ENCODE measurements at regions not wholly inside any gene's neighbourhood (a gene's known extent, or its start where the extent isn't known, plus 50 kb on each side); places are given as distances from the start of the nearest gene placed in this dataset.
"Not testable (repeated sequence)": the region's sequence is repeated elsewhere in the genome, so short reads cannot be mapped to it uniquely, and the experiment has no call there.

DNA sequence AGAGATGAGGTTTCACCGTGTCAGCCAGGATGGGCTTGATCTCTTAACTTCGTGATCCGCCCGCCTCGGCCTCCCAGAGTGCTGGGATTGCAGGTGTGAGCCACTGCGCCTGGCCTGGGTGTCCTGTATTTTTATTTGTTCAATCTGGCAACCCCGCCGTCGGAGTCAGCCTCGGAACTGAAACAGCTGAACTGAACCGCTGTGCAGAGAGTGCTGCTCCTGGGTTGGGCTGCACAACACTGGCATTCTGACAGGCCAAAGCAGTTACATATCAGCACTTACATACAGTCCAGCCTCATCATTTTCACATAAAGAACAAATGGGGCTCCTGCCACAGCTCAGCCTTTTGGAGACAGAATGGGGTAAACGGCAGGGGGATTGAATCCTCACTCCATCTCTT lies 185.6 kb downstream of the C9orf50 start:
- DNase-seq (ENCODE audit: low spot score) = no peak

DNA sequence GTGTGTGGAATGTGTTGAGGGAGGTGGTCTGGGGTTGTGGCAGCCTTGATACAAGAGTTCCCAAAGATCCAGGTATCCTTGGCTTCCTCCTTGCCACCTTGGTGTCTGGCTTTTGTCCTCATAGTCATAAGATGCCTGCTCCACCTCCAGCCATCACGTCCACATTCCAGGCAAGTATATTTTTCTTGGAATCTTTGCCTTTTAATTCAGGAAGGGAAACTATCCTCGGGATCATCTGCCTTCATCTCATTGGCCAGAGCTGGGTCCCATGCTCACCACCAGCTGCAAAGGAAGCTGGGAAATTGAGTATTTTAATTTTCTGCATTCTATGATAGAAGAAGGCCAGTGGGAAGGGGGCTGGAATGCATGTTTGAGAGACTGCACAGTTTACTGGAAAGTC lies 186.7 kb downstream of the C9orf50 start:
- DNase-seq (ENCODE audit: low spot score) = no peak

DNA sequence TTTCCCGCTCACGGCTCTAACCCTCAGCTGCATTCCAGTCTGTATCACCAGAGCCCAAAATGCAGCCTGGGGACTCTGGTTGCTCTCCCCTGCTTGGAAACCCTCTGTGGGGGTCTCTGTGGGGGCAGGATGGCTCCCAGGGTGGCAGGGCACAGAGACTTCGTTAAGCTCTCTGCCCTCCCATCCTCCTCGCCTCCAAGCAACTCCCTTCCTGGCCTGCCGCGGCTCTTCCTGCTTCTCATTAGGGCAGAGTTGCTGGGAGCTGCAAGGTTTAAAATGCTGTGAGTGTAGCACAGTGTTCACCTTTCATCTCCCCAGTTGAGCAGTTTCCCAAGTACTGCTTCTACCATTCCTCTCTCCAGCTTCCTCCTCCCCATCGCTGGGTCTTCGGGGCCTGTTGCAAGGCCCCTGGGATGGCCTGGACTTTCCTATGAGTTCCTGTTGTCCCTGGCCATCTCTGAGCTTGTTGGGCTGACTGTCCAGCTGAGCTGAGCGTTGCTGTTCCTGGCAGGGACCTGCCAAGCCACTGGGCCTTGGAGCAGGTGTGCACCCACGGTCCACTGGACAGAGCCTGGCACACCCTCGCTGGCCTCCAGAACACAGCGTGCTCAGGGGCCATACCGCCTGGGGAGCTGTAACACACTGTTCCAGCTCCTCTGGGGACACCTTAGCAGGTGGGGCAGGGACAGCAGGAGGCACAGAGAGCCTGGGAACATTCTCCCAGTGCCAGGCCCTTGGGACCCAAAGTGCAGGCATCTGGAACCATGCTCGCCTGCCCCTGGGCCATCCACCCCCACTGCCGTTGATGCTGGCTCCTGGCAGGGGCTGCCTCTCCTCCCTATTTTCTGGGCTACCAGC lies 188.4 kb downstream of the C9orf50 start:
- no peak for DNase-seq (ENCODE audit: low spot score)

DNA sequence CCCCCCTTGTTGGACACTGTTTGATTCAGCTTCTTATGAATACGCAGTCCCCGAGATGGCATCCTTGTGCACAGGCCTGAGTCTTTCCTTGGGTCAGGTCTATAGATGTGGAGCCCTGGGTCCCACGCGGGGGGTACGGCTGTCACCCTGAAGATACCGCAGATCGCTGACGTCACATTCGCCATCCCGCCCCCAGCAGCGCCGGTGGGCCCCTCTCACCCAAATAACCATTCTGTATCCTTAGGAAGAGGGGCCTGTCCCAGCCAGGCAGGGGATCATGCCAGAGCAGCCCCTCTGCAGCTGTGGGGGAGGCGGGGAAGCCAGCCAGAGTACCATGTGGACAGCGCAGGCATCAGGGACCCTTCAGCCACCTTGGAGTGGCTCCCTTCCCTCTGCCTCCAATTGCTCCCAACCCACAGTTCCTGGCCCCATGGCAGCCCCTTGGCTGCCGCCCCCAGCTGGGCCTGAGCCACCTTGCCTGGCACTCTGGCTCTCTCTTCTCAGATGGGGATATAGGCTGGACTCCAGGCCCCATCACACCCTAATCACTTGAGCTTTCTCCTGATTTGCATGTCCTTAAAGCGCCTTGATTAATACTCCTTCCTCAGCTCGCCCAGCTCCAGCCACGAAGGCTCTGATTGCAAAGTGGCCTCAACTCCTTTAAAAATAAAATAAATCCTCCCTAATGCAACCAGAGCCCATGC lies 189.8 kb downstream of the C9orf50 start:
- DNase-seq (ENCODE audit: low spot score) = no peak

DNA sequence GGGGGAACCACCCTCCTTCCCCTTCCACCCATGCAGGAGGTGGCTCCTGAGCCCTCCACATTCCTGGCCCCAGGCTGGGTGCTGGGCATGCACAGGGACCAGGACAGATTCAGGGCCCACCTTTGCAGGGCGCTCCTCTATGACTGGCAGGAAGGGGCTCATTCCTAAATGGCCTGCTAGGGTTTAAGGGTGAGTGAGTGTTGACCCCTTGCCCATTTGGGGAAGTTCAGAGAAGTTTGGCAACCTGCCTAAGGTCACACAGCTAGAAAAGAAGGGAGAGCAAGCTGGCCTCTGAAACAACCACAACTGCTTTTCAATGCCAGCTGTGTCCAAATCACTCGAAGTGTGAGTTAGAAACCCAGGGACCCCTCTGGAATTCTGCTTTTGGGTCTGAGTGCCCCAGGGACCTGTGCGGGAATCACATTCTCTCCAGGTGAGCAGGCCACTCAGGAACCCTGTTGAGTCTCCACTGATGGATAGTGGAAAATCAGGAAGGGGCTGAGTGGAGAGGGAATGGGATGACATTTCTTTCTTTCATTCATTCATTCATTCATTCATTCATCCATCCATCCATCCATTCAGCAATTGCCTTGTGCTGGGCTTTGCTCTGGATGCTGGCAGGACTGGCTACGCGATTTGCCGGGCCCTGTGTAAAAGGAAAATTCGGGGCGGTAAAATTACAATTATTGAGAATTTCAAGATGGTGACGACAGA lies 191.9 kb downstream of the C9orf50 start:
- DNase-seq (ENCODE audit: low spot score) = no peak

DNA sequence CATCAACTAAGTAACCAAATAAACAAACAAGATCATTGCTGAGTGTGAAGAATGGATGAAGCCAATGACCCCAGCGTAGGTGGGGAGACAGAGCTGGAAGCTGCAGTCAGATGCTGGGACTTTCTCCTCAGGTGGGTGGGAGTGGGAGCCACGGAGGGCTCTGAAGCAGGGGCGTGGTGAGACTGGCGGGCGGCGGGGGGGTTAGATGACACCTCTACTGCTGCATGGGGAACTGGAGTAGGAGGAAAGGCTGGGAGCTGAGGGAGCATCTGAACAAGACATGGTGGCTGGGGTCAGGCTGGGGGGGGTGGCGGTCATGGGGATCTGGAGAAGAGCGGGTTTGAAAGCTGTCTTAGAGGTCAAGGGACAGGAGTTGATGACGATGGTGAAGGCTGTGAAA lies 193.8 kb downstream of the C9orf50 start:
- no peak for DNase-seq (ENCODE audit: low spot score)

DNA sequence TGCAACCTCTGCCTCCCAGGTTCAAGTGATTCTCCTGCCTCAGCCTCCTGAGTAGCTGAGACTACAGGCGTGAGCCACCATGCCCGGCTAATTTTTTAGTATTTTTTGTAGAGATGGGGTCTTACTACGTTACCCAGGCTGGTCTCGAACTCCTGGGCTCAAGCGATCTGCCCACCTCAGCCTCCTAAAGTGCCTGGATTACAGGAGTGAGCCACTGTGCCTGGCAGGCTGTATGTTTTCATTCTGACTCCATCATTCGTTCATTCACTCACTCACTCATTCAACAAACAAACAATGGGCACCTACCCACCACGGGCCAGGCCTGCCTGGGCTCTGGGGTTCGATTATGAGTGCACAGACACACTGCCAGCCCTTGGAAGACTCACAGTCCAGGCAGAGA lies 197.1 kb downstream of the C9orf50 start:
- not testable (repeated sequence) for DNase-seq (ENCODE audit: low spot score)

DNA sequence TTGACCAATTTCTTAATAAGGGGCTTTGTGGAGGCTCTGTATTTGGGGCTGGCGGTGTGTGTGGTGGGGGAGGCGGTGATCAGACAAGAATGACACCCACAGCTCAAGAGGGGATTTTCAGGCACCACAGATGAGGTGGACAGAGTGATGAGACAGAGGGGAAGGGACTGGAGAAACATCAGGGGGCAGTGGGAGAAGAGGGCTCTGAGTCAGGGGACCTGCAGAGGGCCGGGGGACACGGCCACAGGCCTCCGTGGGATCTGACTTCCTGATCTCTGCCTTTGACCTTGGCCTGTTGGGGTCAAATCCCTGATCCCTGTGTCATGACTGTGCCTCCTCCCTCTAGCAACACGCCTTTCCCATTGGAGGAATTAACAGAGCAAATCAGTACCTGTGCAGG lies 197.7 kb downstream of the C9orf50 start:
- DNase-seq (ENCODE audit: low spot score) = no peak

DNA sequence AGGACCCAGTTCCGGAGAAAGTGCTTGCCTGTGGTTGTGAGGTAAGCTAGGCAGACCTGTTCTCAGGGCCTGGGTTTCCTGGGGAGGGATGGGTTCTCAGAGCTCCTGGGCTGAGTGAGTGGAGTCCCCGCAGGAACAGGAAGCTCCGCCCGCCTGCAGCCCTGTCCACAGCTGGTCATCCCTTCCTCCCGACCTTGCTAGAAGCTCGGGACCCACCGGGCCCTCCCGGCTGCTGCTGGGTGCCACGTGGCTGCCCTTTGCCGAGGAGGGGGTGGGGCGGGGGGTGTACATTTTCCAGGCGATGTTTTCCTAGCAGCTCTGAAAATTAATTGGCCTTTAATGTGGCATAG lies 198.1 kb downstream of the C9orf50 start:
- no peak for DNase-seq (ENCODE audit: low spot score)

DNA sequence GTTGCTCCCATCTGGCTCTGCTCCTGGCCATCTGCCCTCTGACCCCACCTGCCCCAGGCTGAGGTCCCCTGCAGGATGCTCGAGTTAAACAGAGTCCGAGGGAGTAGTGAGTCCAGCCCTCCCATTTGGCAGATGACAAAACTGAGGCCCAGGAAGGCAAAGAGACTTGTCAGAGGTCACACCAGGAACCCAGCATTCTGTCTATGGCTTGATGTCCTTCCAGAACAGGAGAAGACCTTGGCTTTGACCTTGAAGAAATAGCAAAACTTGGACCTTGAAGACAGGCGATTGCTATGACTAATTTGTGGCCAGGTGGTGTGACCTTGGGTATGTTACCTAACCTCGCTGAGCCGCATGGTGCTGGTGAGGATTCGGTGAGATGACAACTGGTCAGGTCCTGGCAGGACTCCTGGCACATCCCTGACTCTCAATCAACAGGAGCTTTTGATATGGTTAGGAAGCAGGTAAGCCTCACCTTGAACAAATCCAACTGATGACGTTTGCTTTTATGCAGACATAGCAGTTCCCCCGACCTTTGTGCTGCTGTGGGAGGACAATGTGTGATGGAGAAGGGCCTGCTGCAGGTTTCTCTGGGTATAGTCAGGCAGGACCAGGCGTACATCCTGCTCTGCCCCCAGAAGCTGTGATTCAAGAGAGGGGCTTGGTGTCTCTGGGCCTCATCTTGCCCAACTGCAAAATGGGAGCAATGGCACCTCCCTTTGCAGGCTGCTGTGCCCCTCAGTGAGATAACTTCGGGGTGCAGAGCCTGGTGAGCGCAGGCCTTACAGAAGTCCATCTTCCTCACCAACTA lies 198.7 kb downstream of the C9orf50 start:
- no peak for DNase-seq (ENCODE audit: low spot score)

DNA sequence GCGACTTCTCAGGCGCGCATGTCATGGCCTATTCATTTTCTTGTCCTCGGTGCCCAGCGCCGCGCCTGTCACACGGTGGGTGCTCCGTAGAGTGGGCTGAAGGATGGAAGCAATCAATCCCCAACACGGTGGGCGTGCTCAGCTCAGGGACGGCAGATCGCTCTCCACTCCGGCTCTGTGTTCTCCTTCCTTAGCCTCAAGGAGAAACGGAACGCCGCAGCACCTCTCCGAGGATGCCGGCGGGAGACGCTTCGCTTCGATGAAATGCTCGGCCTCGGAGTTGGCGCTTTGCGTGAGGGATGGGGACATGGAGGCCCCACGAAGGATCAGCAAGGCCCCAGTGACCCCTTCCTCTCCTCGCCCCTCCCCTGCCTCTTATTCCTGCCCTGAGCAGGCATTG lies 199.5 kb downstream of the C9orf50 start:
- no peak for DNase-seq (ENCODE audit: low spot score)

DNA sequence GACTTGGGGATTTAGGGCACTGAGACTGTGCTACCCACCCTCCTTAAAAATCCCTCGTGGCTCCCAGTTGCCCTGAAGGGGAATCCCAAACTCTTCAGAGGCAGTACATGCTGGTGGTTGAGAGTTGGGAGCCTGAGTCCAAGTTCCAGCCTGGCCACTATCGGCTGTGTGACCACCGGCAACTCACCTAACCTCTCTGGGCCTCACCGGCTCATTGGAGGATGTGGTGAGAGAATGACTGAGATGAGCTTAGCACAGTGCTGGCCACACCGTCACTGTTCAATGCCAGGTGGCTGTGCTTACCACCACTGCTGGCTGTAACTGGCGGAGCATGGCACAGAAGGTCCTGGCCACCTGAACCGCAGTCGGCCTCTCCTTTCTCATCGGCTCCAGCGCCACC lies 200.2 kb downstream of the C9orf50 start:
- no peak for DNase-seq (ENCODE audit: low spot score)

DNA sequence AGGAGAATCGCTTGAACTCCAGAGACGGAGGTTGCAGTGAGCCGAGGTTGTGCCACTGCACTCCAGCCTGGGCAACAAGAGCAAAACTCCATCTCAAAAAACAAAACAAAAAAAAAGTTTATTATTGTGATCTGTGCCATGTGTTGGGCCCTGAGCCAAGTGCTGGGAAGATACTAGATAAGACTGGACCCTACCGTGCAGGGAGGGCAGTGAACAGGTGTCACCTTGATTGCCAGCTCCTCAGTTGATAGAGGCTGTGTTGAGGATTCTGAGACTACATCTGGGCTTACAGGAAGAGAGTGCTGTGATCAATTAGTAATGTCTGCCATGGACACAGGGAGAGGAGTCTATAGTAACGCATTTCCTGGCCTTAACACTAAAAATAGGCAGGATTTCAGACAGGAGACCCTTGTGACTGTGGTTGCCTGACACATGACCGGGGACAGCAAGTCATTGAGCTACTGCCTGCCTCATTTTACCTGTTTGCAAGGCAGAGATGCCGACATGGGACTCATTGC lies 201.5 kb downstream of the C9orf50 start:
- no peak for DNase-seq (ENCODE audit: low spot score)

DNA sequence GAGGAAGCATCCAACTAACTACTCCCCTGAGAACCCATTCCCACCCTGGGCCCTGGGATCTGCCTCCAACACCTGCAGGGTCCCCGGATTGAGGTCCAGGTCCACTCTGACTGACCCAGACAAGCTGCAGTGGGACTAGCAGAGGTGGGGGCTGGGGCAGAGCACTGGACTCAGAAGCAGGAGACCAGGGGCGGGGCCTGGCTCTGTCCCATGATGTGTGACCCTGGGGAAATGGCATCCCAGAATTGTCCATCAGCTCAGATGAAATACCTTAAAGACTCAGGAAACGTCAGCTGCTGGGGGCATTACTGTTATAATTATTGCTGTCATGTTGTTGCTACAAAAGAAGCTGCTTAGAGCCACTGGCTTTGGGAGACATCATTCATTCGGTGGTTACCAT lies 202.4 kb downstream of the C9orf50 start:
- no peak for DNase-seq (ENCODE audit: low spot score)

DNA sequence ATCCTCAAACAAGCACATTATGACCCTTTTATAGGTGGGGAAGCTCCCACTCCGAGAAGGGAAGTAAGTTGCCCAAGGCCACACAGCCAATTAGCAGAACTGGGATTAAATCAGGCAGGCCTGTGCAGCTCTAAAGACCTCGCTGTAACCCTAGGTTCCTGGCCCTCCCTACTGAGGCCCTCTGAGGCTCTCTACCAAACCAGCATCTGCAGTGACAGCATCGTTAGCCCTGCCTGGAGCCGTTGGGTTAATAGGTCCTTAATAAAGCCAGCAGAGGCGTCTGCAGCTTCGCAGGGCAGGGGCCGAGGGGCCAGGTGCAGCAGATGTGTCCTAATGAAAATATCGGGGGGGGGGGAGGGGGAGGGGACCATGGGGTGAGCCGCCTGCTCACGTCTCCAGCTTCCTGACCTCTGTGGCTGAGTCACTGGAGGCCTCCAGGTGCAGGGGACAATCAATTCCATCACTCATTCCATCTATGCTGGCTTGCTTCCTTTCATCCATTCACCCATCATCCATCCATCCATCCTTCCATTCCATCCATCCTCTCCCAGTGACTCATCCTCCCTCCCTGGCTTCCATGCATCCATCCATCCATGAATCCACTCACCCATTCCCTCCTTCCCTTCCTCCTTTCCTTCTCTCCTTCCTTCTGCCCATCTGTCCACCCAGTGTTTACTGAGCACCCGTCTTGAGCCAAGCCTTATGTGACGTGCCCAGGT lies 203.9 kb downstream of the C9orf50 start:
- DNase-seq (ENCODE audit: low spot score) = no peak

DNA sequence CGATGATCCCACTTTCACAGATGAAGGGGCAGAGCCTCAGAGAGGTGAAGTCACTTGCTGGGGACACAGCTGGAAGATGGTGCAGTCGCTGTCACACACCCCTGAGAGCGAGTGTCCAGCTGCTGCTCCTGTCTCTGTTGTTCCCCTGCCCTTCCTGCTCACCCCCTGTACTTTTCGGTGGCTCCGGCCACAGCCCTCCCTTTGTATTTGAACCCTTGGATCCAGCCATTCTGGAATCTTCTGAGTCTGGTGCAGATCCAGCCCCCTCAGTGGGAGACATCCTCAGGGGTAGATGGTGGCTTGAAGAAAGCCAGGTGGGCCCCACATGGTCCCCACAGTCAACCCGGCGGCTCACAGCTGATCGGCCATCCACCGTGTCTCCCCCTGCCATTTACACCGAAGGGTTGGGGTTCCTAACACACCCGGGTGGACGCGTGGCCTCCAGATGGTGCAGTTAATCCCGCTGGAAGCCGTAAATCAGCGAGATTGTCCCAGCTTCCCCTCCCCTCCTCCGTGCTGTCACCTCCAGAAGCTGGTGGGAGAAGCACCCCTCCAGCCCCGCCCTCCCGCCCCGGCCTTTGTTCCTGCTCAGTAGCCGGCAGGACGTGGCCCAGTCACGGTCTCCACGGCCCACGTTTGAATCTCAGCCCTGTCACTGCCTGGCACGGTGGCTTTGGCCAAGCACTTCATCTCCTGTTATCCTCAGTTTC lies 204.8 kb downstream of the C9orf50 start:
- no peak for DNase-seq (ENCODE audit: low spot score)

DNA sequence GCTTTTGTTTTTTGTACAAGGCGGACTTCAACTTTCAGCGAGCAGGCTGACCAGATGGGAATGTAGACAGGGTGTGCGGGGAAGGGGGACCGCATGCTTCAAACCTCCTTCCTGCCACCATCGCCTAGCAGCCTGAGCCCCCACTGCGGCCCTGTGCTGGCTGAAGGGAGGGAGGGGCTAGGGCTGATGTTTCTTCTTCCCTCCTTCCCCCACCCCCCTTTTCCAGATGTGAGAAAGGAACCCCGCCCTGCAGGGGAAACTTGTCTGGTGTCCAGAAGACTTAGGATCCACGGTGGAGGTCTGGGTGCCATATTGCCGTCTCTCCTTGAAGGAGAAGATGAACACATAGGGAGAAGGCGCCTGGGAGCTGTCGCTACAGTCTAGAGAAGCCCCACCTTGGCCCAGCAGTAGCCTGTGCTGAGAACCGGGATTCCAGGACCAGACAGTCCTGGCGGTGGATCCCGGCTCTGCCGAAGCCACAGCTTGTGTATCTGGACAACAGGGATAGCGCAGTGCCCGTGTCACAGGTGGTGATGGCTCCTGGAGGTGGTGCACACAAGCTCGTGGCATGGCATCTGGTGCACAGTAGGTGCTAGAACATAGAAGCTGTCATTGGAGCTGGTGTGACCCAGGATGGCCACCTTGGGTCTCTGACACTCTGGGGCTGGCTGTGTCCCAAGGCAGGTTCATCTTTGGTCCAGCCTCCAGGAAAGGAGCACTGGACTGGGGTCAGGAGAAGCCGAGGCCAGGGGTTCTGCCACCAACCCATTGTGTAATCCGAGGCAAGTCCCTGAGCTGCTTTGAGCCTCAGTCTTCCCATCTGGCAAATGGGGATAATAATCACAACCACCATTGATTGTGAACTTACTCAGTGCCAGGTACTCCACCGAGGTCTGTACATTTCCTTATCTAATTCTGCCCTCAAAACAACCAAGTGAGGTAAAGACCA lies 205.6 kb downstream of the C9orf50 start:
- no peak for DNase-seq (ENCODE audit: low spot score)

DNA sequence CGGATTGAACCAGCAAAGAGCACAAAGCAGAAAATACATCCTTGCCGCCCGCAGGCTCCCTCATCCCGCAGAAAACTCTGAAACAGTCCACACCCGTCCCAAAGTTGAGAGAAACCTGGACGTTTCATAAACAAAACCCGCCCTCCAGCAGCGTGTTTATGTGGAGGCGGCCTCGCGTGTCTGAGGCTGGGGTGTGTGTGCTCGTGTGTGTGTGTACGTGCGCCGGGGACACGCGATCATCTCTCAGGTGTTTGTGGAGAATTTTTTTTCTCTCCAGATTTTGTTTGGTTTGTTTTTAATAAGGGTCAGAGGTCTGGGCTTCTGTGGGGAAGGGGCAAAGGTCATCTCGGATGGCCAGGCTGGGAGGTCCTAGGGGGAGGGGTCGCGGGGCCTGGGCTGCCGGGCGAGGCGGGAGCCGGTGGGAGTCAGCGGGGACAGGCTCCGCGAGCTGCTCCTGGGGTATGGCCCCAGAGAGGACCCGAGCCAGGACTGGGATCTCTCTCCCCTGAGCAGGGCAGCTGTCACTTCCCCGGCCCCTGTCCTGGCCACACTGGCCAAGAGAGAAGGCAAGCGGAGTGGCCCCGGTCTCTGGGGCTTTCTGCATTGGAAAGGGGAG lies 206.4 kb downstream of the C9orf50 start:
- DNase-seq (ENCODE audit: low spot score) = no peak
